WTC11 (cell line): ENCODE measurements at regions not wholly inside any gene's neighbourhood (a gene's known extent, or its start where the extent isn't known, plus 50 kb on each side); places are given as distances from the start of the nearest gene placed in this dataset.

Experiments used
- ETV6 ChIP-seq: sonication (generic); formaldehyde crosslinking; IDR thresholded peaks from 2 replicates; pipeline ENCODE4 v1.8.1; 2022; ENCODE audit warnings: mild to moderate bottlenecking, missing genetic modification reagents
- GRHL2 ChIP-seq: fragments of 250-450 bp; sonication (Bioruptor Pico); IDR thresholded peaks from 2 replicates; pipeline ENCODE4 v1.8.0; 2022; ENCODE audit warnings: mild to moderate bottlenecking, moderate library complexity; ENCODE audit not compliant: insufficient replicate concordance, severe bottlenecking
- HMGA2 ChIP-seq: fragments of 250-450 bp; sonication (Bioruptor Pico); IDR thresholded peaks from 2 replicates; pipeline ENCODE4 v1.4.0; 2021; ENCODE audit warnings: mild to moderate bottlenecking, moderate library complexity
- JUN ChIP-seq: sonication (generic); formaldehyde crosslinking; IDR thresholded peaks from 2 replicates; pipeline ENCODE4 v1.8.0; 2023; ENCODE audit warnings: mild to moderate bottlenecking, missing genetic modification reagents
- KAT7 ChIP-seq: sonication (generic); formaldehyde crosslinking; IDR thresholded peaks from 2 replicates; pipeline ENCODE4 v1.8.1; 2023; ENCODE audit warnings: missing genetic modification reagents, mild to moderate bottlenecking, borderline replicate concordance
- MYBL2 ChIP-seq: sonication (generic); formaldehyde crosslinking; IDR thresholded peaks from 2 replicates; pipeline ENCODE4 v1.8.1; 2023; ENCODE audit warnings: mild to moderate bottlenecking, moderate library complexity, missing genetic modification reagents
- NR2C2 ChIP-seq: sonication (generic); formaldehyde crosslinking; IDR thresholded peaks from 2 replicates; pipeline ENCODE4 v1.8.0; 2022; ENCODE audit warnings: mild to moderate bottlenecking, missing genetic modification reagents
- PRDM15 ChIP-seq: sonication (generic); formaldehyde crosslinking; IDR thresholded peaks from 2 replicates; pipeline ENCODE4 v1.8.0; 2022; ENCODE audit warnings: missing genetic modification reagents
- USF2 ChIP-seq: sonication (generic); formaldehyde crosslinking; IDR thresholded peaks from 2 replicates; pipeline ENCODE4 v1.8.1; 2023; ENCODE audit warnings: mild to moderate bottlenecking, missing genetic modification reagents, moderate library complexity
- ZBTB21 ChIP-seq: sonication (generic); formaldehyde crosslinking; IDR thresholded peaks from 2 replicates; pipeline ENCODE4 v1.8.1; 2023; ENCODE audit warnings: mild to moderate bottlenecking, missing genetic modification reagents, borderline replicate concordance
- ZNF396 ChIP-seq: fragments of 250-450 bp; sonication (Bioruptor Pico); IDR thresholded peaks from 2 replicates; pipeline ENCODE4 v1.8.0; 2021; ENCODE audit warnings: mild to moderate bottlenecking, moderate library complexity, borderline replicate concordance
- TF ChIP-seq, protein P1 (sequence below): fragments of 200-600 bp; IDR thresholded peaks from 2 replicates; pipeline ENCODE4 v1.8.0; 2022; ENCODE audit warnings: antibody characterized with exemption

GRCh38 chr2:30354150-30354549 is 92.9 kb upstream of the LCLAT1 start:
- TF ChIP-seq, protein P1, sequence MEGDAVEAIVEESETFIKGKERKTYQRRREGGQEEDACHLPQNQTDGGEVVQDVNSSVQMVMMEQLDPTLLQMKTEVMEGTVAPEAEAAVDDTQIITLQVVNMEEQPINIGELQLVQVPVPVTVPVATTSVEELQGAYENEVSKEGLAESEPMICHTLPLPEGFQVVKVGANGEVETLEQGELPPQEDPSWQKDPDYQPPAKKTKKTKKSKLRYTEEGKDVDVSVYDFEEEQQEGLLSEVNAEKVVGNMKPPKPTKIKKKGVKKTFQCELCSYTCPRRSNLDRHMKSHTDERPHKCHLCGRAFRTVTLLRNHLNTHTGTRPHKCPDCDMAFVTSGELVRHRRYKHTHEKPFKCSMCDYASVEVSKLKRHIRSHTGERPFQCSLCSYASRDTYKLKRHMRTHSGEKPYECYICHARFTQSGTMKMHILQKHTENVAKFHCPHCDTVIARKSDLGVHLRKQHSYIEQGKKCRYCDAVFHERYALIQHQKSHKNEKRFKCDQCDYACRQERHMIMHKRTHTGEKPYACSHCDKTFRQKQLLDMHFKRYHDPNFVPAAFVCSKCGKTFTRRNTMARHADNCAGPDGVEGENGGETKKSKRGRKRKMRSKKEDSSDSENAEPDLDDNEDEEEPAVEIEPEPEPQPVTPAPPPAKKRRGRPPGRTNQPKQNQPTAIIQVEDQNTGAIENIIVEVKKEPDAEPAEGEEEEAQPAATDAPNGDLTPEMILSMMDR: no peak
- TF ChIP-seq ZNF396 (CRISPR knock-in tag) (no peak), NR2C2 (no peak), GRHL2 (CRISPR knock-in tag) (no peak), KAT7 (CRISPR knock-in tag) (no peak), JUN (CRISPR knock-in tag) (no peak), ZBTB21 (CRISPR knock-in tag) (no peak), PRDM15 (no peak), MYBL2 (CRISPR knock-in tag) (no peak), USF2 (CRISPR knock-in tag) (no peak), HMGA2 (CRISPR knock-in tag) (no peak), ETV6 (no peak)
